Subcutaneous abdominal adipose tissue (tissue), 5 donors: ENCODE measurements at regions not wholly inside any gene's neighbourhood (a gene's known extent, or its start where the extent isn't known, plus 50 kb on each side); places are given as distances from the start of the nearest gene placed in this dataset.
"Not testable (repeated sequence)": the region's sequence is repeated elsewhere in the genome, so short reads cannot be mapped to it uniquely, and the experiment has no call there.

Source experiments
- H3K27ac ChIP-seq: one replicate; pipeline ENCODE4 v1.7.0; 2013; ENCODE audit warnings: low read depth, mild to moderate bottlenecking, inconsistent platforms, low read length, moderate library complexity
- H3K27me3 ChIP-seq, 5 donors: one replicate each; pipeline ENCODE4 v1.7.0; 2013; ENCODE audit warnings: low read length in 5 of 5, inconsistent platforms in 1 of 5; ENCODE audit not compliant: control insufficient read depth in 5 of 5, insufficient read depth in 4 of 5
- H3K36me3 ChIP-seq, 5 donors: one replicate each; pipeline ENCODE4 v1.7.0; 2013; ENCODE audit warnings: low read length in 5 of 5; ENCODE audit not compliant: control insufficient read depth in 5 of 5, insufficient read depth in 5 of 5
- H3K4me1 ChIP-seq, 5 donors: one replicate each; pipeline ENCODE4 v1.7.0; 2013; ENCODE audit warnings: low read length in 5 of 5, mild to moderate bottlenecking in 3 of 5, moderate library complexity in 1 of 5; ENCODE audit not compliant: control insufficient read depth in 5 of 5, insufficient read depth in 5 of 5
- H3K4me3 ChIP-seq, 5 donors: one replicate each; pipeline ENCODE4 v1.7.0; 2013; ENCODE audit warnings: low read length in 5 of 5, low read depth in 1 of 5
- H3K9ac ChIP-seq, 5 donors: one replicate each; pipeline ENCODE4 v1.7.0; 2013; ENCODE audit warnings: low read length in 5 of 5, mild to moderate bottlenecking in 4 of 5, moderate library complexity in 3 of 5
- H3K9me3 ChIP-seq, 5 donors: one replicate each; pipeline ENCODE4 v1.7.0; 2013; ENCODE audit warnings: low read length in 5 of 5; ENCODE audit not compliant: control insufficient read depth in 5 of 5
- donor health status: healthy.
- donor health status: healthy.
- donor health status: healthy.
- donor health status: healthy.
- donor health status: healthy.

DNA sequence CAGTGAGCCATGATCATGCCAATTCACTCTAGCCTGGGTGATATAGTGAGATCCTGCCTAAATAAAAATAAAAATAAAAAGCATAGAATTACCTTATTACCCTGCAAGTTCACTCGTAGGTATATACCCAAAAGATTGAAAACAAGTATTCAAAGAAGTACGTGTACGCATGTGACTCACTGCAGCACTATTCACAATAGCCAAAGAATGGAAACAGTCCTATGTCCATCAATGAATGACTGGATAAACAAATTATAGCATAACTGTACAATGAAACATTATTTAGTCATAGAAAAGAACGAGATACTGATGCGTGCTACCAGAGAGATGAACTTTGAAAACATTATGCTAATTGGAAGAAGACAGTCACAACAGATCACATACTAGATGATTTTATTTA, 204.6 kb upstream of the DIAPH2 start:
- H3K4me3 ChIP-seq, result no peak overlapping the region
- no peaks in the 10 kb centered on the region for H3K4me1 ChIP-seq
- H3K9ac ChIP-seq, result no peak overlapping the region
- no peaks in the 10 kb centered on the region for H3K9me3 ChIP-seq
- H3K27me3 ChIP-seq, result peaks cover 0 to 4% (median 0%) of the 10 kb centered on the region in 5 donors
- H3K27ac ChIP-seq, result no peak overlapping the region
- no peaks in the 10 kb centered on the region for H3K36me3 ChIP-seq

DNA sequence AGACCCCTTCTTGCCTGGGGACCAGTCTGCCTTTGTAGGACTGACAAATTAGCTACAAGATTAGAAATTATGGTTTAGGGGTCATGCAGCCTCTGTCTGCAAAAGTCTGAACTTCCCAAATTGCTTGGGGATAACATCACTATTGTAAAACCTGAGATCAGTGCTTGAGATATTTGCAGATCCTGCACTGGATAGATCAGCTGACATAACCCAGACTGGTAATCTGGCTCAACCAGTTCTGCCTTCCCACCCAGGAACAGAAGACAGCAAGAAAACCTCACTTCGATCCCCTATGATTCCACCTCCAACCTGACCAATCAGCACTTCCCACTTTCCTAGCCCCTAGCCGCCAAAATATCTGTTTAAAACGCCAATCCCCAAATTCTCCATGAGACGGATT, 202.8 kb upstream of the DIAPH2 start:
- no peaks in the 10 kb centered on the region for H3K9me3 ChIP-seq
- no peak overlapping the region for H3K4me3 ChIP-seq
- H3K36me3 ChIP-seq, result no peaks in the 10 kb centered on the region
- H3K27me3 ChIP-seq, result peaks cover 0 to 4% (median 0%) of the 10 kb centered on the region in 5 donors
- no peak overlapping the region for H3K27ac ChIP-seq
- no peak overlapping the region for H3K9ac ChIP-seq
- no peaks in the 10 kb centered on the region for H3K4me1 ChIP-seq

DNA sequence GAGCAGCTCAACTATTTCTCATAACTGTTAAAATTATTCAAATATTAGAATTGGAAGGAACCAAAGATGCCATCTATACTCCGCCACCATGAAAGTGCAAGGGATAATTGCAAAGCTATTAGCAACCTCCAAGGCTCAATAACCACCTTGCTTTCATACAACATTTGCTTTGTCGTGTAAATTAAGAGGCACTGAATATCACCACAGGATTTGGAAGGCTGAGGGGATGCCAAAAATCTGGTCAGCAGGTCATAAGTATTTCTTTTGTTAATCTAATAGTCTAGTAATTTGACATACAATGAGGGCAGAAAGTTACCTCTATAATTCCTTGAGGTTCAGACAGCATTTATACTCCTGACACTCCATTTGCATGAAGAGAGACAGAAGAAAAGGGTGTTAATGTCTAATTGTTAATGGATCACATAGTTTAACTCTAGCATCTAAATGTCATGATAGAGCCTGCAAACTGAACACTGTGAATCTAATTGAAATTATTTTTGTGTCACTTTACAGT, 200.9 kb upstream of the DIAPH2 start:
- no peak overlapping the region for H3K4me3 ChIP-seq
- H3K9me3 ChIP-seq, result no peaks in the 10 kb centered on the region
- H3K9ac ChIP-seq, result no peak overlapping the region
- no peaks in the 10 kb centered on the region for H3K4me1 ChIP-seq
- no peak overlapping the region for H3K27ac ChIP-seq
- no peaks in the 10 kb centered on the region for H3K36me3 ChIP-seq
- H3K27me3 ChIP-seq, result peaks cover 0 to 4% (median 0%) of the 10 kb centered on the region in 5 donors

DNA sequence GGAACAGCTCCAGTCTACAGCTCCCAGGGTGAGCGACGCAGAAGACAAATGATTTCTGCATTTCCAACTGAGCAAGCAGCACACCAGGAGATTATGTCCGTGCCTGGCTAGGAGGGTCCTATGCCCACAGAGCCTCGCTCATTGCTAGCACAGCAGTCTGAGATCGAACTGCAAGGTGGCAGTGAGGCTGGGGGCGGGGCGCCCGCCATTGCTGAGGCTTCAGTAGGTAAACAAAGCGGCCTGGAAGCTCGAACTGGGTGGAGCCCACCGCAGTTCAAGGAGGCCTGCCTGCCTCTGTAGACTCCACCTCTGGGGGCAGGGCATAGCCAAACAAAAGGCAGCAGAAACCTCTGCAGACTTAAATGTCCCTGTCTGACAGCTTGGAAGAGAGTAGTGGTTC, 198.0 kb upstream of the DIAPH2 start:
- H3K9me3 ChIP-seq, H3K27me3 ChIP-seq, H3K27ac ChIP-seq, H3K36me3 ChIP-seq, H3K4me1 ChIP-seq, H3K4me3 ChIP-seq, H3K9ac ChIP-seq: not testable (repeated sequence)

DNA sequence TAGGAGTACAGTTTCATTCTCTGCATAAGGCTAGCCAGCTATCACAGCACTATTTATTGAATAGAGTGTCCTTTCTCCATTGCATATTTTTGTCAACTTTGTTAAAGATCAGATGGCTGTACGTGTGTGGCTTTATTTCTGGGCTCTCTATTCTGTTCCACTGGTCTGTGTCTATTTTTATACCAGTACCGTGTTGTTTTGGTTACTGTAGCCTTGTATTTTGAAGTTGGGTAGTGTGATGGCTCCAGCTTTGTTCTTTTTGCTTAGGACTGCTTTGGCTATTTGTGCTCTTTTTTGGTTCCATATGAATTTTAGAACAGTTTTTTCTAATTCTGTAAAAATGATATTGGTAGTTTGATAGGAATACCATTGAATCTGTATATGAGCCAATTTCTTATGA, 182.1 kb upstream of the DIAPH2 start:
- H3K9me3 ChIP-seq, result peaks cover 0 to 4% (median 0%) of the 10 kb centered on the region in 5 donors
- H3K27ac ChIP-seq, result no peak overlapping the region
- no peaks in the 10 kb centered on the region for H3K36me3 ChIP-seq
- peaks cover 0 to 4% (median 0%) of the 10 kb centered on the region in 5 donors for H3K27me3 ChIP-seq
- no peak overlapping the region for H3K4me3 ChIP-seq
- H3K4me1 ChIP-seq, result no peaks in the 10 kb centered on the region
- no peak overlapping the region for H3K9ac ChIP-seq

DNA sequence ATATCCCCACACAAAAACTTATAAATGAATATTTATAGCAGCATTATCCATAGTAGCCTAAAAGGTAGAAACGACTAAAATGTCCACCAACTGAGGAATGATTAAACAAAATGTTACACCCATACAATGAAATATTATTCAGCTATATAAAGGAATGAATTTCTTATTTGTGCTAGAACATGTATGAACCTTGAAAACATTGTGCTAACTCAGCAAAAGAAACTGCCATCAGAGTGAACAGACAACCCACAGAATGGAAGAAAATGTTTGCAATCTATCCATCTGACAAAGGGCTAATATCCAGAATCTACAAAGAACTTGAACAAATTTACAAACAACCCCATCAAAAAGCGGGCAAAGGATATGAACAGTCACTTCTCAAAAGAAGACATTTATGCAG, 155.3 kb upstream of the DIAPH2 start:
- not testable (repeated sequence) for H3K36me3 ChIP-seq, H3K9ac ChIP-seq, H3K27ac ChIP-seq, H3K27me3 ChIP-seq, H3K4me1 ChIP-seq, H3K9me3 ChIP-seq, H3K4me3 ChIP-seq

DNA sequence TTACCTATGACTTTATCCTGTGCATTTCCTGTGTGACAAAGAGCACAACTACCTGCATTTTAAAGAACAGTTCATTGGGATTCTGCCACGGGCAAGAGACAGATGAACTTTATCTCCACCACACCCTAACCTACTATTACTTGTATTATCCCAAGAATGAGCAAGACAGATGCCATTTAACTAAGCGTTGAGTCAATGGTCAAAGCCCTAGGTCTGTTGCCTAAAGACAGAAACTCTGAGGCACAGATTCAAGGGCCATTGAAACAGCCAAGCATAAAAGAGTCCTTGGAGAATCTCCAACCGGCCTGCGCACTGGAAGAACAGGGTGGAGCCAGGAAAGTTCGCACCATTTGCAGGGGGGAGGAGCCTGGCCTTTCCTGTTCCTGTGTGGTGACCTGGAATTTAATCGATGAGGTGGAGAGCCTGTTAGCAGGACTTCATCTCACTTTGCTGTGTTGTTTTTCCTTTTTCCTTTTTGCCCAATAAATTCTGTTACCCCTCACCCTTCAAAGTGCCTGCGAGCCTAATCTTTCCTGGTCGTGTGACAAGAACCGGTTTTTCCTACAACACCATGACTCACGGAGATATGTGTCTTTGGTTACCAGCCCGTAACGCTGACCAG, 146.4 kb upstream of the DIAPH2 start:
- Histone ChIP-seq H3K9me3 (no peaks in the 10 kb centered on the region), H3K9ac (no peak overlapping the region), H3K27ac (no peak overlapping the region), H3K4me1 (peaks cover 0 to 5% (median 0%) of the 10 kb centered on the region in 5 donors), H3K4me3 (no peak overlapping the region), H3K27me3 (no peaks in the 10 kb centered on the region), H3K36me3 (no peaks in the 10 kb centered on the region)

DNA sequence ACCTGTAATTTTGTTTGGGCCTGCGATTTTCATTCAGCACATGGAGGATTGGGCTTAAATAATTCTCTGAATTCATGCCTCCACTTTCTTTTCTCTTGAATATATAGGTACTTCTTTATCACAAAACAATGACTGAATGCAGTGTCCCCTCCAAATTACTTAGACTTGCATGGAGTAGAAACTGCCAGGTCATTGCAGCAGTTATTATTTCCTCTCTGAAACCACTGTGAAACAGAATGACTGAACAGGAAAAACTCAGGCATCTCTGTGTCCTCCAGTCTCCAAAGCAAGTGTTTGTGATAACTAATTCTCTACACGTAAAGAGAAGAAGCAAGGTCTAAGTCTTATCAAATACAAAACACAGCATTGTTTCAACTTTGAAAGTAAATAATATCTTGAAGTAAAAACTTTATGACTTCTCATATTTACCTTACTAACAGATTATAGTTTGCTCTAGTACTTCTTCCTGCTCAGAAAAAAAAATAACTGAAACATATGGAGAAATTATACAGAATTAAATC, 144.5 kb upstream of the DIAPH2 start:
- Histone ChIP-seq H3K27ac (no peak overlapping the region), H3K4me1 (peaks cover 0 to 5% (median 0%) of the 10 kb centered on the region in 5 donors), H3K27me3 (no peaks in the 10 kb centered on the region), H3K9ac (no peak overlapping the region), H3K4me3 (no peak overlapping the region), H3K36me3 (no peaks in the 10 kb centered on the region), H3K9me3 (no peaks in the 10 kb centered on the region)

DNA sequence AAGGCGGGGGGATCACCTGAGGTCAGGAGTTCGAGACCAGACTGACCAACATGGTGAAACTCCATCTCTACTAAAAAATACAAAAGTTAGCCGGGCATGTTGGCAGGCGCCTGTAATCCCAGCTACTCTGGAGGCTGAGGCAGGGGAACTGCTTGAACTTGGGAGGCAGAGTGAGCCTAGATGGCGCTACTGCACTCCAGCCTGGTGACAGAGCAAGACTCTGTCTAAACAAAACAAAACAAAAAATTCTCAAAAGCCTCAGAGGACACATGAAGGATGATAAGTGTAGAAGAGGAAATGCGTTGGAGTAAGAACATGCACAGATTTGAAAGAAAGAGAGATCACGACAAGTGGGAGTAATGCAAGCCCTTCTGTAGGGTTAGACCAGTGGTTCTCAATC, 138.4 kb upstream of the DIAPH2 start:
- H3K27me3 ChIP-seq, result not testable (repeated sequence)

DNA sequence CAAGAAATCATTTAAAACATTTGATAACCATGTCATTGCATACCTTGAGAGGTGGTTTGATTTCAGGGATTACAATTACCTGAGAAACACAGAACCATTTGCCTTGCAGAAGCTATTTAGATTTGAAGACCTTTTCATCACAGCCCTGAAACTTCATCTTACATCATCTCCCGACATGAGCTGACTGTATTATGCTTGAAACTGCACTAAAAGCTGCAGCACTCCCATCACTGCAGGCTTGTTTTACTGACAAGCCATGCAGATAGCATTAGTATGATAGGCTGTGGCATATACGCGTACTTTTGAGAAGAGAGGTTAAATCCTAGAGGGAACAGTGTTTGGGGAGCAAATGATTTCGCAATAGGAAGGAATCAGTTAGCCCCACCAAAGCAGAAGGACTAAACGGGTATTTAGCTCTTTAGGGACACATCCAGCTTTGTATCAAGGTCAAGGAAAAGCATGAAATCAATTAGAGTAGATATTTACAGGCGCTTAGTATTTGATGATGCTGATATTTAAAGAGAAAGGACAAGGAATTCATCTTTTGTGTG, 133.2 kb upstream of the DIAPH2 start:
- Histone ChIP-seq H3K9me3 (no peaks in the 10 kb centered on the region), H3K4me3 (no peak overlapping the region), H3K27ac (no peak overlapping the region), H3K27me3 (peaks cover 2 to 8% (median 4%) of the 10 kb centered on the region in 5 donors), H3K9ac (no peak overlapping the region), H3K36me3 (no peaks in the 10 kb centered on the region), H3K4me1 (peaks cover 0 to 3% (median 0%) of the 10 kb centered on the region in 5 donors)

More for the DNA sequence above, 138.4 kb upstream of the DIAPH2 start:
- H3K36me3 ChIP-seq, H3K9me3 ChIP-seq, H3K9ac ChIP-seq, H3K27ac ChIP-seq, H3K4me1 ChIP-seq, H3K4me3 ChIP-seq: not testable (repeated sequence)
